GM21367 (cell line): ENCODE measurements at regions not wholly inside any gene's neighbourhood (a gene's known extent, or its start where the extent isn't known, plus 50 kb on each side); places are given as distances from the start of the nearest gene placed in this dataset.
"Not testable (repeated sequence)": the region's sequence is repeated elsewhere in the genome, so short reads cannot be mapped to it uniquely, and the experiment has no call there.

Experiments
- ATAC-seq: cut with Tn5 transposase; IDR thresholded peaks from one replicate; pipeline ENCODE4 v1.9.1; 2021; ENCODE audit not compliant: unreplicated experiment

GRCh38 chr13:61664801-61665705 is 249.4 kb upstream of the PCDH20 start:
- no peak for ATAC-seq

- no peak for ATAC-seq
These were observed 238.8 kb upstream of the PCDH20 start for GRCh38 chr13:61654481-61654880.

- ATAC-seq: no peak
These were observed 232.9 kb upstream of the PCDH20 start for GRCh38 chr13:61648547-61648946.

GRCh38 chr13:61612192-61612591 is 196.5 kb upstream of the PCDH20 start:
- ATAC-seq: no peak

GRCh38 chr13:61608138-61608537 is 192.5 kb upstream of the PCDH20 start:
- no peak for ATAC-seq

- no peak for ATAC-seq
These were observed 184.8 kb upstream of the PCDH20 start for GRCh38 chr13:61600360-61601033.

- ATAC-seq: no peak
These were observed 176.8 kb upstream of the PCDH20 start for GRCh38 chr13:61592489-61592888.

GRCh38 chr13:61575973-61576372 is 160.3 kb upstream of the PCDH20 start:
- no peak for ATAC-seq

GRCh38 chr13:61563645-61564044 is 148.0 kb upstream of the PCDH20 start:
- no peak for ATAC-seq

- ATAC-seq: no peak
These were observed 131.3 kb upstream of the PCDH20 start for GRCh38 chr13:61546911-61547310.

- ATAC-seq: no peak
These were observed 130.8 kb upstream of the PCDH20 start for GRCh38 chr13:61546413-61546812.

GRCh38 chr13:61536433-61536832 is 120.8 kb upstream of the PCDH20 start:
- no peak for ATAC-seq

- no peak for ATAC-seq
These were observed 115.9 kb upstream of the PCDH20 start for GRCh38 chr13:61531383-61532065.

- ATAC-seq: not testable (repeated sequence)
These were observed 103.6 kb upstream of the PCDH20 start for GRCh38 chr13:61519214-61519613.

GRCh38 chr13:61508936-61509335 is 93.3 kb upstream of the PCDH20 start:
- ATAC-seq: no peak

- no peak for ATAC-seq
These were observed 84.5 kb upstream of the PCDH20 start for GRCh38 chr13:61500176-61500575.

- ATAC-seq: no peak
These were observed 80.0 kb upstream of the PCDH20 start for GRCh38 chr13:61495648-61496047.

- ATAC-seq: not testable (repeated sequence)
These were observed 77.9 kb upstream of the PCDH20 start for GRCh38 chr13:61493556-61493955.

GRCh38 chr13:61486496-61486895 is 70.8 kb upstream of the PCDH20 start:
- ATAC-seq: no peak

- no peak for ATAC-seq
These were observed 69.6 kb upstream of the PCDH20 start for GRCh38 chr13:61485128-61485765.

- ATAC-seq: no peak
These were observed 62.0 kb upstream of the PCDH20 start for GRCh38 chr13:61477619-61478018.
